Neural cell (in vitro differentiated cells): ENCODE measurements at regions not wholly inside any gene's neighbourhood (a gene's known extent, or its start where the extent isn't known, plus 50 kb on each side); places are given as distances from the start of the nearest gene placed in this dataset.

ENCODE experiments used
- EP300 ChIP-seq: fragments of 450-650 bp; conservative IDR thresholded peaks from 2 replicates; pipeline ENCODE4 v1.6.1; 2014; ENCODE audit warnings: antibody characterized with exemption, mild to moderate bottlenecking, moderate library complexity; ENCODE audit not compliant: poor library complexity, severe bottlenecking
- EZH2 ChIP-seq: fragments of 200-600, 300-800 bp; shearing (Covaris generic), sonication (generic); IDR thresholded peaks from 2 replicates; pipeline ENCODE4 v1.6.1; 2014; ENCODE audit warnings: antibody characterized with exemption, low read length, borderline replicate concordance, mild to moderate bottlenecking; ENCODE audit not compliant: insufficient read depth, poor library complexity, severe bottlenecking
- POLR2AphosphoS5 ChIP-seq: IDR thresholded peaks from 2 replicates; pipeline ENCODE4 v1.6.1; 2012
- RAD21 ChIP-seq: fragments of 450-650 bp; conservative IDR thresholded peaks from 2 replicates; pipeline ENCODE4 v1.6.1; 2014; ENCODE audit warnings: antibody characterized with exemption, mild to moderate bottlenecking, moderate library complexity
- REST ChIP-seq: IDR thresholded peaks from 2 replicates; pipeline ENCODE4 v1.6.1; 2012; ENCODE audit warnings: borderline replicate concordance
- SMC3 ChIP-seq: fragments of 450-650 bp; conservative IDR thresholded peaks from 2 replicates; pipeline ENCODE4 v1.6.1; 2014; ENCODE audit warnings: antibody characterized with exemption, mild to moderate bottlenecking, moderate library complexity; ENCODE audit not compliant: poor library complexity
- TAF1 ChIP-seq: IDR thresholded peaks from 2 replicates; pipeline ENCODE4 v1.6.1; 2012; ENCODE audit warnings: low read depth
- TF ChIP-seq, protein P1 (sequence below): fragments of 450-650 bp; IDR thresholded peaks from 2 replicates; pipeline ENCODE4 v1.5.1; 2014; ENCODE audit warnings: antibody characterized with exemption, mild to moderate bottlenecking, moderate library complexity; ENCODE audit not compliant: poor library complexity, severe bottlenecking

GRCh38 chr1:70828177-70828576 is 219.4 kb downstream of the PTGER3 start:
- TF ChIP-seq EZH2 (no peak), TAF1 (no peak), POLR2AphosphoS5 (no peak), EP300 (no peak), RAD21 (no peak), SMC3 (no peak), REST (no peak)
- TF ChIP-seq, protein P1, sequence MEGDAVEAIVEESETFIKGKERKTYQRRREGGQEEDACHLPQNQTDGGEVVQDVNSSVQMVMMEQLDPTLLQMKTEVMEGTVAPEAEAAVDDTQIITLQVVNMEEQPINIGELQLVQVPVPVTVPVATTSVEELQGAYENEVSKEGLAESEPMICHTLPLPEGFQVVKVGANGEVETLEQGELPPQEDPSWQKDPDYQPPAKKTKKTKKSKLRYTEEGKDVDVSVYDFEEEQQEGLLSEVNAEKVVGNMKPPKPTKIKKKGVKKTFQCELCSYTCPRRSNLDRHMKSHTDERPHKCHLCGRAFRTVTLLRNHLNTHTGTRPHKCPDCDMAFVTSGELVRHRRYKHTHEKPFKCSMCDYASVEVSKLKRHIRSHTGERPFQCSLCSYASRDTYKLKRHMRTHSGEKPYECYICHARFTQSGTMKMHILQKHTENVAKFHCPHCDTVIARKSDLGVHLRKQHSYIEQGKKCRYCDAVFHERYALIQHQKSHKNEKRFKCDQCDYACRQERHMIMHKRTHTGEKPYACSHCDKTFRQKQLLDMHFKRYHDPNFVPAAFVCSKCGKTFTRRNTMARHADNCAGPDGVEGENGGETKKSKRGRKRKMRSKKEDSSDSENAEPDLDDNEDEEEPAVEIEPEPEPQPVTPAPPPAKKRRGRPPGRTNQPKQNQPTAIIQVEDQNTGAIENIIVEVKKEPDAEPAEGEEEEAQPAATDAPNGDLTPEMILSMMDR = no peak
